Subcutaneous abdominal adipose tissue (tissue), 5 donors: ENCODE measurements at regions not wholly inside any gene's neighbourhood (a gene's known extent, or its start where the extent isn't known, plus 50 kb on each side); places are given as distances from the start of the nearest gene placed in this dataset.

Source experiments
- H3K27ac ChIP-seq: one replicate; pipeline ENCODE4 v1.7.0; 2013; ENCODE audit warnings: low read depth, mild to moderate bottlenecking, inconsistent platforms, low read length, moderate library complexity
- H3K27me3 ChIP-seq, 5 donors: one replicate each; pipeline ENCODE4 v1.7.0; 2013; ENCODE audit warnings: low read length in 5 of 5, inconsistent platforms in 1 of 5; ENCODE audit not compliant: control insufficient read depth in 5 of 5, insufficient read depth in 4 of 5
- H3K36me3 ChIP-seq, 5 donors: one replicate each; pipeline ENCODE4 v1.7.0; 2013; ENCODE audit warnings: low read length in 5 of 5; ENCODE audit not compliant: control insufficient read depth in 5 of 5, insufficient read depth in 5 of 5
- H3K4me1 ChIP-seq, 5 donors: one replicate each; pipeline ENCODE4 v1.7.0; 2013; ENCODE audit warnings: low read length in 5 of 5, mild to moderate bottlenecking in 3 of 5, moderate library complexity in 1 of 5; ENCODE audit not compliant: control insufficient read depth in 5 of 5, insufficient read depth in 5 of 5
- H3K4me3 ChIP-seq, 5 donors: one replicate each; pipeline ENCODE4 v1.7.0; 2013; ENCODE audit warnings: low read length in 5 of 5, low read depth in 1 of 5
- H3K9ac ChIP-seq, 5 donors: one replicate each; pipeline ENCODE4 v1.7.0; 2013; ENCODE audit warnings: low read length in 5 of 5, mild to moderate bottlenecking in 4 of 5, moderate library complexity in 3 of 5
- H3K9me3 ChIP-seq, 5 donors: one replicate each; pipeline ENCODE4 v1.7.0; 2013; ENCODE audit warnings: low read length in 5 of 5; ENCODE audit not compliant: control insufficient read depth in 5 of 5
- donor health status: healthy.
- donor health status: healthy.
- donor health status: healthy.
- donor health status: healthy.
- donor health status: healthy.

DNA sequence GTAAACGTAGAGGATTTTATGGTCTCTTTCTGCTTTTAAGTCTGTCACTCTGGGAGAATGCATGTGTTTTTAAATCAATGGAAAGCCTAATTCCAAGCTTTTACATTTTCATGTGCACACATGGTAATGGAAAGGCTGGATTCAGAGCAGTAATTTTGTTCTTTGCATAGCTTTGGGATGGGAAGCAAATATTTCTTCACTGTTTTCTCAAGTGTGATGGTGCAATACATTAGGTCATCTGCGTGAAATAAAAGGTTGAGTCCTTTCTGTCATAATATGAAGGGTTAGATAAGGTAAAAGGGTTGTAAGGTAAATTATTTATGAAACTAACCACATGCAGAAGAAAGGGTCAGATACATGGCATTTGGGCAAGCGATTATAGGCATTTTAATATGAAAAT, 88.2 kb upstream of the NR3C1 start:
- Histone ChIP-seq H3K9me3 (no peaks in the 10 kb centered on the region), H3K27me3 (no peaks in the 10 kb centered on the region), H3K36me3 (no peaks in the 10 kb centered on the region), H3K4me1 (peaks cover 3 to 40% (median 28%) of the 10 kb centered on the region in 5 donors), H3K27ac (peak overlapping the region; percentile 28), H3K4me3 (no peak overlapping the region), H3K9ac (no peak overlapping the region)

DNA sequence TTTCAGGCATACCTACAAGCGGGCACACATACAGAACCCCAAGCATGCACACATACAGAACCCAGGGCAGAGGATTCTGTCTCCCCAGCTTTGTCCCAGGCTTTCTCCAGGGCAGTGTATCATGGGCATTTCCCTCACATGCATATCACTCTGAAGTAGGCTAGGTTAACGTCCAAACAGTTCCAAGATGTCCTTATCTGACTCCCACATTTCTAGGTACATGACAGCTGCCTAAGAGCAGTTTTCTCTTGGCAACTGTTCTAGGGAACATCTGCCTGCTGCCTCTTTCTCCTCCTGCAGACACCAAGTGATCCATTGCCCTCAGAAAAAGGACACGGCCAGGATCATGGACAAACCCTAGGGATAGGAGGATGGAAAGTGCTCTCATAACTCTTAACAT, 84.9 kb upstream of the NR3C1 start:
- Histone ChIP-seq H3K9me3 (no peaks in the 10 kb centered on the region), H3K27me3 (no peaks in the 10 kb centered on the region), H3K4me1 (peaks cover 0 to 24% (median 19%) of the 10 kb centered on the region in 5 donors), H3K4me3 (no peak overlapping the region), H3K9ac (no peak overlapping the region), H3K27ac (no peak overlapping the region), H3K36me3 (no peaks in the 10 kb centered on the region)

DNA sequence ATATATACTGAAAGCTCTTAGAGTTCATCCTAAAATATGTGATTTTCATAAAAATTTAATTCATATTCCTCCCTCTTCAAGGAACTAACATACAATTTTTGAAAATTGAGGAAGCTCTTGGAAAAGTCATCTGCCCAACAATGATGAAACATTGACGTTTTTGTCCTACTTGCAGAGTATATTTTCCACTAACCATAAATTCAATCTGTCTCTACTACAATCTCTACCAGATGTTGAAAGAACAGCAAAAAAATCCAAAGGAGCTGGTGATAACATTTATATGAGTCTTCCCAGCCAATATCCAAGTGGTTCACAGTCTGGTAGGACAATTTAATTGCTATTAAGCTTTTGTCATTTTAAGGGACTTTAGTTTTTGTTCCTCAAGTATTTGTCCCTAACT, 81.1 kb upstream of the NR3C1 start:
- Histone ChIP-seq H3K9ac (no peak overlapping the region), H3K27ac (no peak overlapping the region), H3K27me3 (no peaks in the 10 kb centered on the region), H3K9me3 (no peaks in the 10 kb centered on the region), H3K4me1 (peaks cover 3 to 35% (median 17%) of the 10 kb centered on the region in 5 donors), H3K36me3 (no peaks in the 10 kb centered on the region), H3K4me3 (no peak overlapping the region)

DNA sequence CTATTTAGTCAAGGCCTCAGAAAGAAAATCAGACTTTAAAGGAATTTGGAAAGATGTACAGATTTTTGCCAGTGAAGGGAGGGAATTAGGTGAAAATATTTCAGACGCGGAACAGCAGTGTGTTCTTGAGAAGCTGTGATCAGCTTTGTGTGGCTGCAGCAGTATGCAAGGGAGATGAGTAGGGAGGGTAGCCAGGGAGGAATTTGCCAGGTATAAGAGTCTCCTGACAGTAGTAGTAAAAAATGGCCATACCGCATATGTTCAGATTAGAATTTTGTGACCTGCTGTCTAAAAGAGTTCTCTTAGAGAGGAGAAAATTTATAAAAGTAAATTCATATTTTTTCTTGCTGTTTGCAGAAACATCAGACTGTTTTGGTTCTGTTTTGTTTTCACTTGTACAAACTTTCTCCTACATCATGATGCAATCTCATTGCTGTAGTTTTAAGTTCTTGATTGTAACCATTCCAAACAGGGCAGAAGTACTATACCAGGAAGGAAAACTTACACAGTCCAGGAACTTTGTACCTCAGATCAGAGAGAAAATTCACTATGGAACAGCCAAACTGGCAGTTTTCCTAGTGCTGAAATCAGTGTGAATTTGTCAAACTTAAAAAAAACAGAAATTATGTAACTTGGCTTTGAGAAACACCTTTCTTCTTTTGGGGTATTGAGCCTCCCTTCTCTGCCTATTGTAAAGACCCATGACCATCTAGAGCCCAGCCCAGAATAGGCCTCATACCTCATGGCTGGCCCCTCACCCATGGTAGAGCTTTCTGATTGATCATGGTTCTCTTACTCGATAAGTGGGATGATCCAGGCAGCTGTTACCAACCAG, 78.4 kb upstream of the NR3C1 start:
- peak overlapping the region in 2 of 5 donors; percentile 5 to 21 for H3K4me3 ChIP-seq
- H3K4me1 ChIP-seq, result peaks cover 3 to 28% (median 17%) of the 10 kb centered on the region in 5 donors
- no peaks in the 10 kb centered on the region for H3K27me3 ChIP-seq
- H3K9me3 ChIP-seq, result no peaks in the 10 kb centered on the region
- H3K27ac ChIP-seq, result peak overlapping the region; percentile 93
- H3K9ac ChIP-seq, result peak overlapping the region in 2 of 5 donors; percentile 58 to 79
- H3K36me3 ChIP-seq, result no peaks in the 10 kb centered on the region

DNA sequence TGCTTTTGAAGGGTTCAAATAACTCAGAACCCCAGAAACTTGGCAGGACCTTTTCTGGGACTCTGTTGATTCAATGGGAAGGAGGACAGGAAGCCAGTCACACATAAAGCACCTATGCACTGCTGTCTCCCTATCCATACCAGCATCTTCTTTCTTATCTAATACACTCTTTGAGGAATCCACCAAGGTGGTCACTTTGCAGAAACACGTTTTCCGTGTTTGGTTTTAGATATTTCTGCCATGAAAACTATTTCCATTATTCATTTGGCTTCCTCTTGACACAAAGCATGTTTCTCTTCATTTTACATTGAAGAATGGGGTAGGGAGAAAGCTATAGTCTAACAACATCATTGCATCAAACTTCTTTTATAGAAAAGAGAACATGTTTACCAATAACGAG, 76.5 kb upstream of the NR3C1 start:
- no peak overlapping the region for H3K4me3 ChIP-seq
- H3K9ac ChIP-seq, result no peak overlapping the region
- H3K9me3 ChIP-seq, result no peaks in the 10 kb centered on the region
- H3K36me3 ChIP-seq, result no peaks in the 10 kb centered on the region
- H3K27ac ChIP-seq, result no peak overlapping the region
- peaks cover 3 to 32% (median 23%) of the 10 kb centered on the region in 5 donors for H3K4me1 ChIP-seq
- no peaks in the 10 kb centered on the region for H3K27me3 ChIP-seq

DNA sequence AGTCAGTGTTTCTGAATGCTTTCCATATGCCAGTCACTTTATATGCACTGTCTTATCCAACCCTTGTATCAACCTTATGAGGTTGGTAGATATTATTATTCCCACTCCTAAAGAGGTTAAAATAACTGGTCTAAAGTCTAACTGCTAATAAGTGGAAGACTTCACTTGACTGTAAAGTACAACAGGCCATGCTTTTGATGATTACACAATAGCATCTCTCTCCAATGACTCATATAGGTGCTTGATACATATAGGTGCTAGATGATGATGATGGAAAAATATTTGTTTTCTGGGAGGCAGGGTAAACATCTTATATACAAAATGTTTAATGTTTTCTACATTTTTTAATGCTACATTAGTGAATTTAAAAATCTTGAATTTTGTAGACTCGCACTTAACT, 75.9 kb upstream of the NR3C1 start:
- Histone ChIP-seq H3K9me3 (no peaks in the 10 kb centered on the region), H3K4me1 (peaks cover 3 to 32% (median 23%) of the 10 kb centered on the region in 5 donors), H3K36me3 (no peaks in the 10 kb centered on the region), H3K27ac (no peak overlapping the region), H3K9ac (no peak overlapping the region), H3K27me3 (no peaks in the 10 kb centered on the region), H3K4me3 (no peak overlapping the region)

DNA sequence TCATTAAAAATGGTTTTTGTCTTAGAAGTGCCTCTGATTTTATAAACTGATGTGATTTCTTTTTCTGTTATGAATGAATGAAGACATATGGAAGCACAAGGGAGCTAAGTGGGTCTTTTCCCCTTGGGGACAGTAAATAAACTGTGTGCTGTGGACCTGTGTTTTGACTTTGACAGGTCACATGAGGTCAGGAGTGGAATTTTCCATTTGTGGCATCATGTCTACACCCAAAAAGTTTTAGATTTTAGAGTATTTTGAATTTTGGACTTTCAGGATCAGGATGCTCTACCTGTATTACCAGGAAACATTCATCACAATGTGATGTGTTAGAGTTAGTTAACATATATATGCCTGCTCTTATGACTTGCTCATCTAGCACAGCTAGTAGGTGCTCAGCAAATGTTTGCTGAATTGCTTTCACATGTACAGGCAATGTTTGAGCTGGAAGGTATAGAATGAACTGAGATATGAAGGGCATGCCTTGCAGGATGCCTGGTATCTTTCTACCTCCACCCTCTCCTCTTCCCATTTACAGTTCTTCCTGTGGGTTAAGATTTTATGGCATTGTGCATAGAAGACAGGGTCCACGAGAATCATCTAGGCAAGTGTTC, 73.2 kb upstream of the NR3C1 start:
- no peak overlapping the region for H3K9ac ChIP-seq
- peaks cover 0 to 13% (median 5%) of the 10 kb centered on the region in 5 donors for H3K4me1 ChIP-seq
- no peaks in the 10 kb centered on the region for H3K36me3 ChIP-seq

DNA sequence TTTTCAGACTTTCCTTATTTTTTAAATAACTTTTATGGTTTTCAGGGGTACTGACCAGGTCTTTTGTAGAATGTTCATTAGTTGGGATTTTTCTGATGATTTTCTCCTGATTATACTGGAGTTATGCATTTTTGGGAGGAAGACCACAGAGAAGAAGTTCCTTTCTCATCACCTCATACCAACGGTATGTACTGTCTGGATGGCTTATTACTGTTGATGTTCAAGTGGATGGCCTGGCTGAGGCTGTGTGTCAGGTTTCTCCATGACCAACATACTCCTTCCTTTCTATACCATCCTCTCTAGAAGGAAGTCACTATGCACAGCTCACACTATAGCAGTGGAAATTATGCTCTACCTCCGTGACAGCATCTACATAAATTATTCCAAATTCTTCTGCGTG, 71.1 kb upstream of the NR3C1 start:
- no peaks in the 10 kb centered on the region for H3K9me3 ChIP-seq
- H3K27me3 ChIP-seq, result no peaks in the 10 kb centered on the region
- no peak overlapping the region for H3K4me3 ChIP-seq
- no peaks in the 10 kb centered on the region for H3K36me3 ChIP-seq
- no peak overlapping the region for H3K27ac ChIP-seq
- H3K4me1 ChIP-seq, result peaks cover 0 to 7% (median 0%) of the 10 kb centered on the region in 5 donors
- no peak overlapping the region for H3K9ac ChIP-seq

More for the DNA sequence above, 73.2 kb upstream of the NR3C1 start:
- Histone ChIP-seq H3K27me3 (no peaks in the 10 kb centered on the region), H3K4me3 (no peak overlapping the region), H3K9me3 (no peaks in the 10 kb centered on the region), H3K27ac (no peak overlapping the region)

DNA sequence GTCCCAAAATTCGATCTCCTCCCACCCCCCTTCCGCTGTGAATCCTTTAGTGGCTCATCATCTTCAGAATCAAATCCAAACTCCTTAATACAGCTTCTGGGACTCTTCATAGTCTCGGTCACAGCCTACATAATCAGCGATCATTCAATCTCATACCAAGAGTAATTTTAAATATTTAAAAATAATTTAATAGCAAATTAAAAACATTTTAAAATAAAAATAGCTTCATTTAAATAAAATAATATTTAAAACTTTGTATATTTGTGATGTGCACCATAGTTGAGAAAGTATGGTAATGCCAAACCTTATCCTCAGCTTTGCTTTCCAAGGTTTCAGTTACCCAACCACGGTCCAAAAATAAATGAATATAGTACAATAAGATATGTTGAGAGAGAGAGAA, 70.0 kb upstream of the NR3C1 start:
- Histone ChIP-seq H3K9me3 (no peaks in the 10 kb centered on the region), H3K4me1 (peaks cover 0 to 7% (median 0%) of the 10 kb centered on the region in 5 donors), H3K27ac (no peak overlapping the region), H3K36me3 (no peaks in the 10 kb centered on the region), H3K27me3 (no peaks in the 10 kb centered on the region), H3K4me3 (no peak overlapping the region), H3K9ac (no peak overlapping the region)

DNA sequence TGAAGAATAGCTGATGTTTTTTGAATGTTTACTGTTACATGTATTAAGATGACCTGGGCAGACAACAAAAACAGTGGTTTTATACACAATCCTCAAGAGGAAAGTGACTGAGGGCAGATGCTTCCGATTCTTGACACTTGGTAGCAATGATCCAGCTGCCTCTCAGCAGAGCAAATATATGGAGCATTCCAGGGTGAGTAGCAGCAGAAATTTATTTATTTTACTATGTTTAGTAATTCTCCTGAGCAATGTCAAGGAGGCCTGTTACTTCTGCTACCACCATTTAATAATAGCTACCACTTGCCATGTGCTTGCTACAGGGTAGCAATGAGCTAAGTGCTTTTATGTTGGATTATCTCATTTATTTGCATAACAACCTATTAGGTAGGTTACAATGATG, 69.1 kb upstream of the NR3C1 start:
- no peaks in the 10 kb centered on the region for H3K36me3 ChIP-seq
- peaks cover 0 to 7% (median 0%) of the 10 kb centered on the region in 5 donors for H3K4me1 ChIP-seq
- no peak overlapping the region for H3K9ac ChIP-seq
- H3K27ac ChIP-seq, result no peak overlapping the region
- no peak overlapping the region for H3K4me3 ChIP-seq
- no peaks in the 10 kb centered on the region for H3K9me3 ChIP-seq
- H3K27me3 ChIP-seq, result no peaks in the 10 kb centered on the region
